Fibroblast of skin of right quadriceps (primary cell): ENCODE measurements at regions not wholly inside any gene's neighbourhood (a gene's known extent, or its start where the extent isn't known, plus 50 kb on each side); places are given as distances from the start of the nearest gene placed in this dataset.
A peak's percentile ranks its signal among the peaks of the same experiment; 100 is the strongest.
"Not testable (repeated sequence)": the region's sequence is repeated elsewhere in the genome, so short reads cannot be mapped to it uniquely, and the experiment has no call there.

Source experiments
- DNase-seq: peaks from one replicate; pipeline ENCODE4 v3.0.0-alpha.2; 2013

DNA sequence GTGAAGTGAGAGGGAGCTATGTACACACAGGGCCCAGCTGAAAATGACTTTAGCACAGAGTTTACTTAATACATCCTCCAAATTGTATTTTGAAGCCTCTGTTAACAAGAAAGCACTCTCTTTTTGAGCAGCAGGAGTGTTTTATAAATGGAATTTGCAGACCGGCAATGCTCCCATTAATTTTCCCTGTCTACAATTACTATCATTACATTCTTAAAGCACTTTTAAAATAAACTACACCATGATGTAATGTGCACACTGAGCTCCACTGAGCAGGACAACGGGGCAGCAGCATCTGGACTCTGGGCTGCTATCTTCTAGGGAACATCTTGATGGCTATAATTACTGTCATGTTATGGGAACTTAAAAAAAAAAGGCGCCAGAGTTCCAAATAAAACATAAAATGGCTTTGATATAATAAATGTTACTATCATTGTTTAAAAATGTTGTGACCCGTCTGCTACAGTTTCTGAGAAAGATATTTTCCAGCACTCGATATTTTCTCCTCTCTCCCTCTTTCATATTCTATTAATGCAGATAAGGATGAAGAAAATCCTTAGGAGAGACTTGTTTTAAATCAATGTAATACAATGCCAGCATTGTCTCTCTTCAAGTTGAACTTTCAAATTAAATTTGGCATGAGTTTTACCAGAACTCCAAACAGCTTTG lies 150.9 kb downstream of the HLX start:
- DNase-seq: no peak

DNA sequence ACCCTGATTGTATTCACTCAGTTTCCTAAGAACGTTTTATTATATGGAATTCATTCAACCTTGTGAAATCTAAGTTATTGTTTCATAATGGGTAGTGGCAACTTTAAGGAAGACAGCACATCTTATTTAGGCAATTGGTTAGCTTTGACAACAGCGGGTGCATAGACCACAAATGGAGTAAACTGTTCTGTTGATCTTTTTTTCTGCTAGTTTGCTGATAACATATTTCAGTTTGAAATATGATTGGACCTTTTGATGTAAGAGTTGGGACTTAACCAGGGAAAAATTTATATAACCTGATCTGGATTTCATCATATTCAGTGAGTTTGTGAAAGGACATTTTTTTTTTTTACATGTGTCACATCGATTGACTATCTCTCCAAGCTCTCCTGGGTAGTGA lies 151.7 kb downstream of the HLX start:
- DNase-seq: no peak

DNA sequence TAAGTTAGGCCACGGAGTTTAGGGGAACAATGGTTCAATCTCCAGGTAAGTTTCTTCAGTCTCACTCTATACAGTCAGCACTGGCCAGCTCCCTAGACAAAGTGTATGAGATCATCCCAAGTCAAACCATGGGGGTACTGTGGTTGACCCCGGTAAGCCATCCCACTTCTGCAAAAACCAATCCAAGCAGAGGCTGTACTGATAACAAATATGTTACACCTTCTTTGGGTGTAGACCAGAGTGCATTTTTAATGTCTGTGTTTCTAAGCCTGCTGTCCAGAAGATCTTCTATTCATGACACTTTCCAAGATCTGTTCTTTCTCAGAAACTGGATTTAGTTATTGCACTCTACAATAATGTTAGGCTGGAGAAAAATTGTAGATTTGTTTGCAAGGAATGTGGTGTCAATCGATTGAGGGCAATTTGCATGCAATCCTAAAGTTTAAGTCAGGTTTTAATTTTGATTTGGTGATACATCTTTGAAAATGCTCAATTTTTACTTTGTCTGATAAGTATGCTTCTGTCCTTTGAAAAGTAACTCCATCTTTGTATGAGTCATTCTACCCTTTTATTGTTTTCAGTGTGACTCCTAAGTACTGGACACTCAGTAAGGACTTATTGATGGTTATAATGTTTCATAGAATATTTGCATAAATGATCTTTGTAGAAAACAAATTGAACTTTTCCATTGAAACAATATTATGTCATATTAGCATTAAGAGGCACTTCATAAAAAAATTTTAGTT lies 152.4 kb downstream of the HLX start:
- DNase-seq: no peak

DNA sequence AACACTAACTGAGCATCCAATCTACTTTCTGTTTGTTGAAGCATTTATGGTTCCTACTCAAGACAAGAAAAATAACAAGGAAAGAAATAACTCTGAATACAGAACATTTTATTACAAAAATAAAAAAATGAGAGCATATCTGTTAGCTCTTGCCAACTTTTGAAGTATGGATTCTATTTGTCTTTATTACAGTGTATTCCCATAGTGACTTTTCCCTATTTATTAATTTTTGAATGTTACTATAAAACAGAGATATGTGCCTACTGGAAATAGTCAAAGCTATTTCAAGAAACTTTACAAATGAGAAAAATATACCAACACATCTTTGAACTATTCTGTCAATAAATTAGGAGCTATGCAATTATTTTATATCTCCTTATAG lies 153.0 kb downstream of the HLX start:
- DNase-seq: no peak

DNA sequence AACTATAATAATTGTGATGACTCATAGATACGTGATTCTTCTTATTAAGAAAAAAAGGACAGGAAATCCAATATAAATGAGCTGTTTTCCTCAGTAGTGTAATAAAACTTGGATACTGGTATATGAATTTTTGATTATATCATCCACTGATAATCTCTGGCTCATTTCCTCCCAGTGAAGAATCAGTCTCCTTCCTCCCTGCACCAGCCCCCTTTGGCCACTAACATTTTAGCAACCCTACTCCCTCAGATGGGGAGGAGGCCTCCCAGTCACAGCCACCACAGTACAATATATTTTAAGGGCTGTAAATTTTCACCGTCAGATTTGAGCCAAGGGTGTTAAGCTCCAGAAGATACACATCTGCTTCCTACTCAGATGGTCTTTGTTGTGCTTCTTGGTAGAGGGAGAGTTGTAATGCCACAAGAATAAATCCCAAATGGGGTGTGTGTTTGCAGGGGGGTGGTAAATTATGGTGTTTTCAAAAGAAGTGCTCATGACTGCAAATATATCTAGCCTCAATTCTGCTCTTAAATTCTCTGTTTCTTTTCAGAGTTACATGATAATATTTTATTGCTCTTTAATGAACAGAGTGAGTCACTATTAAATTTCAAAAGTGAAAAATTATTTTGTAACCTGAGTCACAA lies 153.5 kb downstream of the HLX start:
- peak; percentile 58 for DNase-seq

DNA sequence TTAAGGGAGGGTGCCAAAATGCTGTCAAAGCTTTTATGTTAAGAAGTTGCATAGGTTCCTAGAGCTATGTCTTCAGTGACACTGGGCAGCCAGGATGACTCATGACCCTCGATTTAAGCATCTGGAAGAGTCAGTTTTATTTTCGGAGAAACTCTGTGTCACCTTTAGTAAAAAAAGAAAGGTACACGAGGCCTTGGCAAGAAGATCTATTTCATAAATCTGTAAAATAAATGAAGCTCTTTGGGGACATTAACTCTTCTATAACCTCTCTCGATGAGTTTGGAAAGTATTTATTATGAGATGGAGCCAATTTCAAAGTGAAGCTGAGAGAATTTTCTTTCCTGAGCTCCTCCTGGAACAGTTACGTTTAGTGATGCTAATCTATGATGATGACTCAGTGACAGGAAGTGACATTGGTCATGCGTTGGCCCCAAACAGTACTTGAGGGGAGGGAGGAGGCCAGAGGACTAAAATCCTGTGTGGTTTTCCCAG lies 156.5 kb downstream of the HLX start:
- peak; percentile 81 for DNase-seq

DNA sequence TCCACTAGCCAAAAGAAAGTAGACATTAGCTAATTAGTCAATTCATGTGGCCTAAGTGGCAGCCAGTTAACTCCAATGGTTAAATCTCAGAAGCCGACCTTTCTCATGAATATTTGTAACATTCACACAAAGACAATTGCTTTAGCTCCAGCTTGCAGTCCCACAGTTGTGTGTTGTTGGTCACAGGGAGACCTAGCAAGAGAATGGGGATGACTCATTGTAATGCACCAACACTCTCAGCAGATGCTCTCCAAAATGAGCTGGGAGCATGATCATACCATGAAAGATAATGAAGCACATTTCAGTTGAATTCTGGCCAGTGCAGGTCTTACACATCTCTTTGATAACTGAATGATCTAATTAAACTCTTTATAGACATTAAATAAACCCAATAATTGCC lies 160.4 kb downstream of the HLX start:
- peak; percentile 71 for DNase-seq

DNA sequence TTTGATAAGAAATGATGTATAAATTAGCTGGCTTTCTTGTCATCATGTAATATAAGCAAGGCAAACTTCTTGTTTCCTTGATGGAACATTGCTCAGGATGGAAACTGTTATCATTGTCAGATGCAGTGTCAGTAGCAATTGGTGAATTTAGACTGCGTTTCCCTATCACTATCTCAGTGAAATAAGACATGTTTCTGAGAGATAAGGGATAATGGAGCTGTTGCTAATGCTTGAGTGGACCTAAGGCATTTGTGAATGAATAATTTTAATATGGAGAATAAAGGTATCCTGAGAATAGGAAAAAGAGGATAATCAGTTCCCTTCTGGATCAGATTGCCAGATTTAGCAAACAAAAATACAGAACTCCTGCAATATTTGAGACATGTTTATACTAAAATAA lies 160.9 kb downstream of the HLX start:
- no peak for DNase-seq

DNA sequence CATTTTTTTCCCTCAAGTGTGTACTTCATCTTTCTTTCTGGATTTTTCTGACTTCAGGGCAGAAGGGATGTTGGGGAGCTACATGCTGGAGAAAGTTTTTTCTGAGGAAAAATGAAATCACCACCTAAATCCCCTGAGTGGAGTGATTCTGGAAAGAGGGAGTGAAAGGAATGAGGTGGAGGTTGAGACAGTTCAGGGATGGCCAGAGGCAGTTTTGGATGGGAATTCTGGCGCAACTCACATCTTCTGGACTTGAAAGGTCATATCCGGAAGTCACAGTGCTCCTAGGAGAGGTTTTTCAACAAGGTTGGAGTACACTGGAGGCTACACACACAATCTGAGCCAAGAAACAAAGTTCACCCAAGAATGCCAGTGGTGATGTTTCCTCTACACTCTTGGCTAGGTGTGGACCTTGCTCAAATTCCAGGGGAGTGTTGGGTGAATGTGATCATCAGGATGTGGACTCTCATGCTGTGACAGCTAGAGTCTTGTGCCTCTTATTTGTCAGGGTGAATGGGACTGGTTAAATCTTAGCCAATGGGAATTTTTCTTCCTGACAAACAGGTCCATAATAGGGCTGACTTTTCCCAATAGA lies 161.5 kb downstream of the HLX start:
- DNase-seq: no peak

DNA sequence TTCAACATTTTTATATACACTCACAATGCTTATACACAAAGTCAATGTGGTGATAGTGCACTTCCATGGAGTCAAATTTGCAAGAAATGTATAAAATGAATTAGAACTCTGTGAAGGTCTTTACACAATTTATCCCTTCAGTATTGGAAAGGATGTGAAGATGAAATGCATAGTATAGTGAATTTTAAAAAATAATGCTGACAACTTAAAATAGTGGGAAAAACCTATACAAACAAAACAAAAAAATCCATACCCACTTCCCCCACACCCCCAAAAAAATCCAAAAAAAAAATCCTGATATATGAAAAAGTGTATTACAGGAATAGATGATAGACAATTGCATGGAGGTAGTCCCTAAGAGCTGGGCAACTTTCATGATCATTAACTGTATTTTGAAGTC lies 165.3 kb downstream of the HLX start:
- DNase-seq: no peak

DNA sequence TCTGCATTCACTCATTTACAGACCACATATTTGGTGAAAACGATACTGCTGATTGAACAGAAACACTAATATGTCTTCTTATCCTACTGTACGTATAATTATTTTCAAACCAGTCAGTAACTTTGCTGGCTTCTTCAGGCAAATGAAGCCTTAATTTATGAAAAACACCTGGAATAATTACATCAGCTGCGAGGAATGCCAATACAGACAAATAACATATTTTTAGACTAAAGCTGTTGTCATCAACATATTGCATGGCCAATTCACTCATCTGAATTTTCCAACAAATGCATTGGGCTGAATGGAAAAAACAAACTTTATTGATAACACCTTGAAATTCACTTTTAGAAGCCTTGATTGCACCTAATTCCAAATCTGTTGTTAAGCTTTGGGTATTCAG lies 165.9 kb downstream of the HLX start:
- peak; percentile 35 for DNase-seq

DNA sequence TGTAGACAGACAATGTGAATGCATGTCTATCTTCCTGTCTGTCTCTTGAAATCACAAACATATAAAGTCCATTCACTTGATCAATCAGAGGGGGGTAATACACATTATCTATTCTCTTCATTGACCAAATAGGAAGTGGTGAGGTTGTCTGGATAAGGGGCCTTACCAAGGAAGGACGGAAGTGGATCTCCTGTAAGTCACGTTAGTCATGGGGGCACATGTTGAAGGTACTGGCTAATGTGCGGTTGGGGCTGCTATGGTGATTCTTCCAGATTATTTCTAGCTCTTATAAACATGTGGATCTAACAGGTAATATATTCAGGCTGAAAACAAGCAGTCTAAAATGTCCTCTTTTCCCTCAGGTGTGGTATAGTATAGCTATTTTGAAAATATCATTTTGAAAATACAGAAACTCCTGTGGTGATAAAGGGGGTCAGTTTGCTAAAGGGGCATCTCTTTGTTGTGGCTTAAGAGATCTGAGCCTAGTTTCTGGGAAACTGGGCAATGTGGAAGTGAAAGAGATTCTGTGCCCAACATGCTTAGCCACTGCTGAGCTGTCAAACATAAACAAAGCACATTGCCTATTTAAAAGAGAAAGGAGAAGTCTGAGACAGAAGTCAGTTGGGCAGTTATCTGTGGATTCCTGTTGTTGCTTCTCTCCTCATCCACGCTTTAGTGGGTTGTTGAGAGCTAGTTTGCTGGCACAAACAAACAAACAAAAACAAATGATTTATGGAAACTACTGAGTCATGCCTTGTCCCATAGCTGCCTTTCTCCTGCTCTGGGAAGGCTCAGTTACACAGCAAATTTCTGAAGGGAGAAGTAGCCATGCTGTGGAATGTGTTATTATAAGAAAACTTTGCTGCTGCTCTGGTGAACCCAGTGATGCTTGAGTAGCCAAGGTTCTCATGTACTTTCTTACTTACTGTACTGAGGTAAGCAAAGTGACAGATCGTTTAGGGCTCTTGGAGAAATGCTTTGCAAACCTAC lies 166.9 kb downstream of the HLX start:
- DNase-seq: peak; percentile 34

DNA sequence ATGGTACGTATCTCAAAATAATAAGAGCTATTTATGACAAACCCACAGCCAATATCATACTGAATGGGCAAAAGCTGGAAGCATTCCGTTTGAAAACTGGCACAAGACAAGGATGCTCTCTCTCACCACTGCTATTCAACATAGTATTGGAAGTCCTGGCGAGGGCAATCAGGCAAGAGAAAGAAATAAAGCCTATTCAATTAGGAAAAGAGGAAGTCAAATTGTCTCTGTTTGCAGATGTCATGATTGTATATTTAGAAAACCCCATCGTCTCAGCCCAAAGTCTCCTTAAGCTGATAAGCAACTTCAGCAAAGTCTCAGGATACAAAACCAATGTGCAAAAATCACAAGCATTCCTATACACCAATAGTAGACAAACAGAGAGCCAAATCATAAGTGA lies 172.1 kb downstream of the HLX start:
- not testable (repeated sequence) for DNase-seq

DNA sequence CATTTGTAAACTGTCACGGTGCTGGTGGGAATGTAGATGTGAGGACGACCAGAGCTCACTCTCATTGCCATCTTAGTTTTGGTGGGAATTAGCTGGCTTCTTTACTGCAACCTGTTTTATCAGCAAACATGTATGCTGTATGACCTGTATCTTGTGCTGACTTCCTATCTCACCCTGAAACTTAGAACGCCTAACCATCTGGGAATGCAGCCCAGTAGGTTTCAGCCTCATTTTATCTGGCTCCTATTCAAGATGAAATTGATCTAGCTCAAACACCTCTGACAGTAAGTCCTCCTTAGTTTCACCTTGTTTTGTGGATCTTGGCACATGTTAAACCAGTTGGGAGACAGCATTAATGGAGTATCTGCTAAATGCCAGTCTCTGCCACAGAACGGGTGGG lies 174.6 kb downstream of the HLX start:
- DNase-seq: no peak

DNA sequence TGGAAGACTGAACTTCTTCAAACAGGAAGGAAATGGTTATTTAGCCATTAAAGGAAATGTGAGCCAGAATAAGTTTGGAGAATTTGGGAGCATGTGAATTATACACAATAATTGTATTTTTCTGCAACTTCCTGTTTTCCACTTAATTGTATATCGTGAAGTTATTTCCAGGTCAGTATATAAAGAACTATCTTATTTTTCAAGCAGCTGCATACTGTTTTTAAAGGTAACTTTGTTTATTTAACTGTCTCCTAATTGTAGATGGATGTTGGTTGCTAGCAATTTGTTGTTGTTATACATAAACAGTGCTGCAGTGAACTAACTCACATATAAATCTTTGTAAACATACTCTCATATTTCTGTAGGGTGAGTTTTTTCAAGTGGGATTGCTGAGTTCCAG lies 180.3 kb downstream of the HLX start:
- DNase-seq: no peak

DNA sequence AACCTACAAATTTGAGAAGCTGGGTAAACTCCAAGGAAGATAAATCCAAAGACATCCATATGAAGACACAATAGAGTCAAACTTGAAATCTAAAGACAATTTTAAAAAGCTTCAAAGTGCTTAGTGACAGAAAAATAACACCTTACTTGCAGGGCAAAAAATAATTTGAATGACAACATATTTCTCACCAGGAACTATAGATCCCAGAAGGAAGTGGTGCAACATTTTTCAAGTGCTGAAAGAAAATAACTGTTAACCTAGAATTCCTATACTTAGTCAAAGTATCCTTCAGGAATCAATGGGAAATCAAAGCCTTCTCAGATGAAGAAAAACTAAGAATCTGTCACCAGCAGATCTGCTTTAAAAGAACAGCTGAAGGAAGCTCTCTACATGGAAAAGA lies 184.4 kb downstream of the HLX start:
- DNase-seq: no peak

DNA sequence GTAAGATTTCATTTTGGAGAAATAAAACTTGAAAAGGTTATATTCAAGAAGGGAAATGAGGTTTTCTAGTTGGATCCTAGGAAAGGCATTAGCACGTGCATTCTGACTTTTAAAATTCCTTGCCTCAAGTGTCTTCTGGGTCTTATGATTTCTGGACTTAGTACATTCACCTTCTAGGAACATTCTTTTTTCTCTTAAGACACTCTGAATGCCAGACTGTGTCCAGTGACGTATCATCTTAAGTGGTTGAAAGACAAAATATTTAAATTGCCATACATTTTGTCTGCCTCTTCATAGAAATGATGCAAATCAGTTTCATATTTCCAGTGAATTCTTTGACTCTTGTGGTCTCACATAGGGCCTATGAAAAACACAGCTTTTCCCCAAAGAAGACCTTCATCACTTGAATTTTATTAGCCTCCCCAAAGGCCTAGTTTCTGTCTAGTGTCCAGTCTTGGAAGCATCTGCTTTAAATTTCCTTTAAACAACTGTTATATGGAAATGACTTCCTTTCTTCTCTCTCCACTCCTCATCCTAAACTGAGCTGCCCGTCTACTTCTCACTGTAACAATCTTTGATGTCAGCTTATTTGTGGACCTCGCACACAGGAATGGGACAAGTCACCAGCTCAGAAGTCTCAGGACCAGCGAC lies 187.2 kb downstream of the HLX start:
- no peak for DNase-seq

DNA sequence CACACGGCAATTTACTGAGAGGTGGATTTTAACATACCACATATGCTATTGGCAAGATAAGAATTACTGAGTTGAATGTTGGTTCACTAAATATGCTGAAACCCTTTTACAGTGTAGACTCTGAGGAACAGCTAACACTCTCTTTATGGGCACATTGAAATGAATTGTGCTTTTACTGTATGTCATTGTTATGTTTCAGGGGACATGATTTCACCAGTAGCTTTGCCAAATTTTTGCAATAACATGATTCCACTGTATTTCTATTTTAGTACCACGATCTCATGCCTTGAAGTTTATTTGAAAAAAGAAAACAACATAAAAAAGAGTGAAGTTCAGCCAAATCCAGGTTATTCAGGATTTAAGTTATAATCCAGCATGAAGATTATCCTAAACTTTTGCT lies 188.5 kb downstream of the HLX start:
- no peak for DNase-seq

DNA sequence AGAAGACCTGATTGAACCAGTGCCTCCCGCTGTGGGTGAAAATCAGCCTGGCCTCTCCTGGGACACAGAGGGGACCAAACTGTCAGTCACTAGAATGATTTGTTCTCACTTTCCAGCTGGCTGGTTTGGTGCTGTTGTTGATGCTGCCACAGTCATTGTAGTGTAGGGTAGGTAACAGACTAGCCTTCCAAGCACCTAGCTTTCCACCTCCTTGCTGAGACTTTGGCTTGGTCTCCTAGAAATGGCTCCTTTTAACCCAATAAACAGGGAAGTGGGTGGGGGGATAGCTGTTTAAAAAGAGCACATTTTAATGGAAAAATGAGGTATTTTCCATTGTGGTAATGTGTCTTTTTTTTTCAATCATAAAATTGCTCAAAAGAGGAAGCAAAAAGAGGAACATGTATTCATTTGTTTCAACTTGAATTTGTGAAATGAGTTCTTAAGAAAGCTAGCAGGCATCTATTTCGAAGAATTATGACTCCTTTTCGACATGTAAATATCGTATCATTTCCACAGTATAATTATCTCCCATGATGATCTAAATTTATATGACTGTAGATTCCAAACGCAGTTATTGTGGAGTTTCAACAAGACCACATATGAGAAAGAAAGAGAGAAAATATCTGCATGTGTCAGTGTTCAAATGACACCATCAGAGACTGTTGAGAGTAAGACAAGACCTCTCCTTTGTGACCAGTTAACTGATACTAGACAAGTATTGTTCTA lies 190.1 kb downstream of the HLX start:
- no peak for DNase-seq

DNA sequence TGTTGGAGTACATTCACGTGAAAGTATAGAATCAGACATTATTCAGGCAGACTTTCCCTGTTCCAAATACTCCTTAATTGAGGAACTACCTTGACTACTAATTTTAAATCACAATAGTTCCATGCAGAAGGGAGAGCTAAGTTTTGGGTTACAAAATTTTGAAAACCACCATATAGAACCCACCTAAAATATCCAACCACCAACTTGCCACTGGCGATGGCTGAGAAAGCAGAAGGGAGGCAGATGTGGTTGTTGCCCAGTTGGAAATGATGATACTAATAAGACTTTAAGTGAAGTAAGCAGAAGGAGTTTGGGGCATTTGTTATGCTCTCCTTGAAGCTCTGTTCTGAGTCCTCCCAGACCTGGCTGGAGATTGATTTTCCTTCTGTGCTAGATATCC lies 190.7 kb downstream of the HLX start:
- DNase-seq: no peak

DNA sequence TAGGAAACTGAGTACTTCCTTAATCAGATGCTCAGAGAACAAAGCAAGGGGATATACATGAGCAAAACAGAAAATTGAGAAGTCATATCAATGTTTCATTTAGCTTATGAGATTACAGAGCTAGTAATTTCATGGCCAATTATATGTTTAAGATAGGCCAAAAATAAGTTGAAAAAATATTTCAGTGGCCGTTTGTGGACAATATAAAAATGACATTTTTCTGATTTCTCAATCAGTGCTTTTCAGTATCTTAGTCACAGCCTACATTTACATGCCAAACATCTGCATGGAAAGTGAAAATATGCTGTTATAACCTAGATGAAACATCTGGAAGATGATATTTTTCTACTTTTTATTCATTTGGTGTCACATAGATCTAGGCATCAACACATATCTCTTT lies 192.5 kb downstream of the HLX start:
- no peak for DNase-seq
